ENCODE measurements at regions not wholly inside any gene's neighbourhood (a gene's known extent, or its start where the extent isn't known, plus 50 kb on each side); places are given as distances from the start of the nearest gene placed in this dataset.

GRCh38 chr11:27287205-27287604 is 75.8 kb downstream of the CCDC34 start:
- DNase-seq: no peak

- DNase-seq: no peak
Measured at GRCh38 chr11:27285761-27286160, 77.3 kb downstream of the CCDC34 start.

GRCh38 chr11:27282806-27283205 is 80.2 kb downstream of the CCDC34 start:
- DNase-seq: no peak

GRCh38 chr11:27281740-27282590 is 81.0 kb downstream of the CCDC34 start:
- no peak for DNase-seq

- DNase-seq: no peak
Measured at GRCh38 chr11:27281276-27281675, 81.7 kb downstream of the CCDC34 start.

- no peak for DNase-seq
Measured at GRCh38 chr11:27280140-27280539, 82.9 kb downstream of the CCDC34 start.

GRCh38 chr11:27279460-27279859 is 83.6 kb downstream of the CCDC34 start:
- no peak for DNase-seq

GRCh38 chr11:27277843-27278242 is 85.2 kb downstream of the CCDC34 start:
- DNase-seq: no peak

- DNase-seq: no peak
Measured at GRCh38 chr11:27276141-27276540, 86.9 kb downstream of the CCDC34 start.

GRCh38 chr11:27274854-27275395 is 88.1 kb downstream of the CCDC34 start:
- DNase-seq: no peak

GRCh38 chr11:27266125-27266524 is 96.9 kb downstream of the CCDC34 start:
- no peak for DNase-seq

GRCh38 chr11:27263986-27264385 is 99.0 kb downstream of the CCDC34 start:
- DNase-seq: no peak

- no peak for DNase-seq
Measured at GRCh38 chr11:27263046-27263445, 100.0 kb downstream of the CCDC34 start.

- DNase-seq: no peak
Measured at GRCh38 chr11:27255447-27255828, 107.6 kb downstream of the CCDC34 start.

GRCh38 chr11:27254744-27255446 is 108.1 kb downstream of the CCDC34 start:
- no peak for DNase-seq

GRCh38 chr11:27253224-27253623 is 109.8 kb downstream of the CCDC34 start:
- DNase-seq: no peak

- no peak for DNase-seq
Measured at GRCh38 chr11:27250867-27251665, 111.9 kb downstream of the CCDC34 start.

GRCh38 chr11:27248576-27249509 is 114.2 kb downstream of the CCDC34 start:
- DNase-seq: no peak

GRCh38 chr11:27247660-27248059 is 115.4 kb downstream of the CCDC34 start:
- no peak for DNase-seq

GRCh38 chr11:27246925-27247324 is 116.1 kb downstream of the CCDC34 start:
- no peak for DNase-seq

- DNase-seq: no peak
Measured at GRCh38 chr11:27244900-27245299, 118.1 kb downstream of the CCDC34 start.

GRCh38 chr11:27242591-27242990 is 120.4 kb downstream of the CCDC34 start:
- no peak for DNase-seq

Data from T-helper 9 cell (primary cell).